ENCODE measurements at regions not wholly inside any gene's neighbourhood (a gene's known extent, or its start where the extent isn't known, plus 50 kb on each side); places are given as distances from the start of the nearest gene placed in this dataset.

DNA sequence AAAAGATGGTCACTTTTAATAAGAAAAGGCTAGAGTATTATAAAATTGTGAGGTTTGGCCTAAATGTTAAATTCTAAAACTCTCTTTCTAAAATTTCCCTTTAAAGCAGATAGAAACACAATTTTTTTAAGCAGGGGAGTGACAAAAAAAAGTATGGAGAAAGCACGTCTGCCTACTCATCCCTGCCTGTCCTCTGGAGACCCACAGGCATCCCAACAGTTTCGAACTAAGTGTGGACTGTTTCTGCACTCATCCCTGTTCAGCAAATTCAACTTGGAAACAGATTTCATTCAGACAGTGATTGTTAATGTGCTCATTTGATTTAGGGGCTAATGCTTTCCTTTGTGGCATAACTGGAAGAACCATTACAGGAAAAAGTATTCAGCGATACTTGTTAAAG lies 192.6 kb upstream of the CXCL12 start:
- no peak for TF ChIP-seq POLR2AphosphoS5 (IDR thresholded peaks at IDR 0.05)
- TF ChIP-seq, protein P1, sequence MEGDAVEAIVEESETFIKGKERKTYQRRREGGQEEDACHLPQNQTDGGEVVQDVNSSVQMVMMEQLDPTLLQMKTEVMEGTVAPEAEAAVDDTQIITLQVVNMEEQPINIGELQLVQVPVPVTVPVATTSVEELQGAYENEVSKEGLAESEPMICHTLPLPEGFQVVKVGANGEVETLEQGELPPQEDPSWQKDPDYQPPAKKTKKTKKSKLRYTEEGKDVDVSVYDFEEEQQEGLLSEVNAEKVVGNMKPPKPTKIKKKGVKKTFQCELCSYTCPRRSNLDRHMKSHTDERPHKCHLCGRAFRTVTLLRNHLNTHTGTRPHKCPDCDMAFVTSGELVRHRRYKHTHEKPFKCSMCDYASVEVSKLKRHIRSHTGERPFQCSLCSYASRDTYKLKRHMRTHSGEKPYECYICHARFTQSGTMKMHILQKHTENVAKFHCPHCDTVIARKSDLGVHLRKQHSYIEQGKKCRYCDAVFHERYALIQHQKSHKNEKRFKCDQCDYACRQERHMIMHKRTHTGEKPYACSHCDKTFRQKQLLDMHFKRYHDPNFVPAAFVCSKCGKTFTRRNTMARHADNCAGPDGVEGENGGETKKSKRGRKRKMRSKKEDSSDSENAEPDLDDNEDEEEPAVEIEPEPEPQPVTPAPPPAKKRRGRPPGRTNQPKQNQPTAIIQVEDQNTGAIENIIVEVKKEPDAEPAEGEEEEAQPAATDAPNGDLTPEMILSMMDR (IDR thresholded peaks at IDR 0.05): no peak
- TF ChIP-seq POLR2A (IDR thresholded peaks at IDR 0.05): no peak
